Gastrocnemius medialis (tissue), 4 donors: ENCODE measurements at regions not wholly inside any gene's neighbourhood (a gene's known extent, or its start where the extent isn't known, plus 50 kb on each side); places are given as distances from the start of the nearest gene placed in this dataset.

Experiments used
- ATAC-seq, 2 donors: fragments of 150-250 bp; one replicate each; pipeline ENCODE4 v1.9.1; 2016
- DNase-seq, 2 donors: peaks; one replicate each; pipeline ENCODE4 v3.0.0-alpha.2; 2019
- H3K27ac ChIP-seq, 4 donors: fragments of 200-600 bp; sonication (generic); 1 replicate in 1 of 4; 2 replicates in 3 of 4; pipeline ENCODE4 v1.5.1; 2016 to 2018; ENCODE audit warnings: mild to moderate bottlenecking in 2 of 4, moderate library complexity in 1 of 4
- H3K27me3 ChIP-seq, 3 donors: fragments of 200-600 bp; sonication (generic) in 2 of 3; 1 replicate in 1 of 3; 2 replicates in 2 of 3; pipeline versions ENCODE4 v1.5.1 to v1.6.0; 2016 to 2019; ENCODE audit warnings: mild to moderate bottlenecking in 1 of 3, moderate library complexity in 1 of 3
- H3K36me3 ChIP-seq, 2 donors: fragments of 200-600 bp; sonication (generic) in 1 of 2; one replicate each; pipeline ENCODE4 v1.5.1; 2017 to 2018
- H3K4me1 ChIP-seq, 2 donors: fragments of 200-600 bp; sonication (generic) in 1 of 2; one replicate each; pipeline ENCODE4 v1.5.1; 2016 to 2017; ENCODE audit warnings: mild to moderate bottlenecking in 2 of 2
- H3K4me3 ChIP-seq, 4 donors: fragments of 200-600 bp; sonication (generic) in 3 of 4; 1 replicate in 1 of 4; 2 replicates in 3 of 4; pipeline ENCODE4 v1.5.1; 2016 to 2019; ENCODE audit warnings: mild to moderate bottlenecking in 2 of 4
- H3K9me3 ChIP-seq, 3 donors: fragments of 200-600 bp; sonication (generic) in 2 of 3; 1 replicate in 1 of 3; 2 replicates in 2 of 3; pipeline ENCODE4 v1.5.1; 2016 to 2019
- CTCF ChIP-seq, 5 experiments: fragments of 450-650 bp in 3 of 5; fragments of 200-600 bp in 2 of 5; sonication (generic) in 2 of 5; IDR thresholded peaks in 4 of 5; conservative IDR thresholded peaks in 1 of 5; 1 replicate in 4 of 5; 2 replicates in 1 of 5; pipeline ENCODE4 v1.5.1; 2016 to 2019; ENCODE audit warnings: antibody characterized with exemption in 5 of 5, mild to moderate bottlenecking in 3 of 5, moderate library complexity in 3 of 5
- POLR2A ChIP-seq, 2 donors: fragments of 450-650 bp; IDR thresholded peaks; one replicate each; pipeline ENCODE4 v1.6.1; 2017; ENCODE audit warnings: antibody characterized with exemption in 2 of 2, mild to moderate bottlenecking in 2 of 2, moderate library complexity in 2 of 2
- in situ Hi-C, 4 donors: fragments of 200-750 bp; cut with MboI; loops; one replicate each; pipeline versions ENCODE4 v1.15.0 to v1.8.0; 2017; ENCODE audit warnings: low sequenced_read_pairs in 4 of 4
- intact Hi-C: fragments of 100-400 bp; cut with DNase I; formaldehyde crosslinking; loops from one replicate; pipeline ENCODE4 v1.15.1; 2023; ENCODE audit warnings: low total_unique reads

- H3K27ac ChIP-seq = no peak overlapping the region
- intact Hi-C loops = no loop called here
- TF ChIP-seq POLR2A (IDR thresholded peaks at IDR 0.05) = no peak
- no peak for TF ChIP-seq CTCF (IDR thresholded peaks at IDR 0.05 in 4 of 5, conservative IDR thresholded peaks at IDR 0.05 in 1 of 5)
- H3K27me3 ChIP-seq = no peaks in the 10 kb centered on the region
- no peak for DNase-seq
- no peak overlapping the region for H3K4me3 ChIP-seq
- in situ Hi-C loops = no loop called here
- no peaks in the 10 kb centered on the region for H3K9me3 ChIP-seq
- H3K4me1 ChIP-seq = no peaks in the 10 kb centered on the region
- no peak for ATAC-seq
- H3K36me3 ChIP-seq = no peaks in the 10 kb centered on the region
Observed at GRCh38 chr4:138305050-138305449, 62.9 kb upstream of the SLC7A11 start.

GRCh38 chr4:138301536-138301935, 59.4 kb upstream of the SLC7A11 start:
- no peak overlapping the region for H3K4me3 ChIP-seq
- ATAC-seq (no peak), DNase-seq (no peak)
- intact Hi-C loops (no loop called here), in situ Hi-C loops (no loop called here)
- H3K27me3 ChIP-seq = no peaks in the 10 kb centered on the region
- no peaks in the 10 kb centered on the region for H3K9me3 ChIP-seq
- TF ChIP-seq CTCF (IDR thresholded peaks at IDR 0.05 in 4 of 5, conservative IDR thresholded peaks at IDR 0.05 in 1 of 5) = no peak
- no peak for TF ChIP-seq POLR2A (IDR thresholded peaks at IDR 0.05)
- no peaks in the 10 kb centered on the region for H3K4me1 ChIP-seq
- H3K27ac ChIP-seq = no peak overlapping the region
- no peaks in the 10 kb centered on the region for H3K36me3 ChIP-seq

GRCh38 chr4:138300616-138301015, 58.5 kb upstream of the SLC7A11 start:
- Histone ChIP-seq H3K4me1 (no peaks in the 10 kb centered on the region), H3K9me3 (no peaks in the 10 kb centered on the region), H3K4me3 (no peak overlapping the region), H3K36me3 (no peaks in the 10 kb centered on the region), H3K27ac (no peak overlapping the region), H3K27me3 (no peaks in the 10 kb centered on the region)
- no peak for ATAC-seq
- TF ChIP-seq CTCF (IDR thresholded peaks at IDR 0.05 in 4 of 5, conservative IDR thresholded peaks at IDR 0.05 in 1 of 5) = no peak
- TF ChIP-seq POLR2A (IDR thresholded peaks at IDR 0.05) = no peak
- no peak for DNase-seq
- in situ Hi-C loops (no loop called here), intact Hi-C loops (no loop called here)

- ATAC-seq (no peak), DNase-seq (no peak)
- no peaks in the 10 kb centered on the region for H3K36me3 ChIP-seq
- intact Hi-C loops (no loop called here), in situ Hi-C loops (no loop called here)
- no peaks in the 10 kb centered on the region for H3K9me3 ChIP-seq
- H3K4me3 ChIP-seq = no peak overlapping the region
- TF ChIP-seq CTCF (IDR thresholded peaks at IDR 0.05 in 4 of 5, conservative IDR thresholded peaks at IDR 0.05 in 1 of 5) (no peak), POLR2A (IDR thresholded peaks at IDR 0.05) (no peak)
- no peaks in the 10 kb centered on the region for H3K27me3 ChIP-seq
- H3K4me1 ChIP-seq = no peaks in the 10 kb centered on the region
- H3K27ac ChIP-seq = no peak overlapping the region
Observed at GRCh38 chr4:138299881-138300280, 57.7 kb upstream of the SLC7A11 start.

GRCh38 chr4:138298866-138299265, 56.7 kb upstream of the SLC7A11 start:
- in situ Hi-C loops = no loop called here
- no peak for ATAC-seq
- no peak for DNase-seq
- intact Hi-C loops = no loop called here
- Histone ChIP-seq H3K4me3 (no peak overlapping the region), H3K36me3 (no peaks in the 10 kb centered on the region), H3K9me3 (no peaks in the 10 kb centered on the region), H3K27ac (no peak overlapping the region), H3K27me3 (no peaks in the 10 kb centered on the region), H3K4me1 (no peaks in the 10 kb centered on the region)
- no peak for TF ChIP-seq POLR2A (IDR thresholded peaks at IDR 0.05)
- no peak for TF ChIP-seq CTCF (IDR thresholded peaks at IDR 0.05 in 4 of 5, conservative IDR thresholded peaks at IDR 0.05 in 1 of 5)
